Erythroblast (primary cell): ENCODE measurements at regions not wholly inside any gene's neighbourhood (a gene's known extent, or its start where the extent isn't known, plus 50 kb on each side); places are given as distances from the start of the nearest gene placed in this dataset.

Source experiments
- GATA1 ChIP-seq: IDR thresholded peaks from 2 replicates; pipeline ENCODE4 v1.6.1; 2011; ENCODE audit warnings: low read depth, mild to moderate bottlenecking, control low read depth, low read length, moderate library complexity
- POLR2A ChIP-seq: IDR thresholded peaks from 2 replicates; pipeline ENCODE4 v1.6.1; 2011; ENCODE audit warnings: mild to moderate bottlenecking, low read length

DNA sequence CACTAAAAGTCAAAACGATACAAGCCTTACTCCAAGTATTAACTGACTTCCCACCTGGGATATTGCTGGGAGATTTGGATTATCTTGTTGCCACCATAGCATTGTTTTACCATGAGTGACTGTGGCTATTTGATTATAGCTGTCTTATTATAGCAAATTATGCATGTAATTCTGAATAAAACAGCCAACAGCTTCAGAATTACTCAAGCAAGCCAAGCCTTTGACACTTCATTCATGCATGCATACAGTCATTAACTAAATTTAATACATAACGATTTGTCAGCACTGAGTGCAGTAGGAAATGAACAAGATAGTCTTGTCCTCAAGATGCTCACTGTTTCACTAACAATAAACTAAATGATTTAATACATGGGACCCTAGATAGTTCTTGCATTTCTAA is 133.0 kb upstream of the FRMD6 start:
- TF ChIP-seq POLR2A (no peak), GATA1 (no peak)
